ENCODE measurements at regions not wholly inside any gene's neighbourhood (a gene's known extent, or its start where the extent isn't known, plus 50 kb on each side); places are given as distances from the start of the nearest gene placed in this dataset.

GRCh38 chr11:16448123-16448717, 91.9 kb upstream of the SOX6 start:
- no peak for DNase-seq (ENCODE audit: insufficient read length, low spot score)
- FAIRE-seq: no peak

GRCh38 chr11:16441461-16441860, 85.1 kb upstream of the SOX6 start:
- DNase-seq (ENCODE audit: insufficient read length, low spot score): no peak
- FAIRE-seq: no peak

DNA sequence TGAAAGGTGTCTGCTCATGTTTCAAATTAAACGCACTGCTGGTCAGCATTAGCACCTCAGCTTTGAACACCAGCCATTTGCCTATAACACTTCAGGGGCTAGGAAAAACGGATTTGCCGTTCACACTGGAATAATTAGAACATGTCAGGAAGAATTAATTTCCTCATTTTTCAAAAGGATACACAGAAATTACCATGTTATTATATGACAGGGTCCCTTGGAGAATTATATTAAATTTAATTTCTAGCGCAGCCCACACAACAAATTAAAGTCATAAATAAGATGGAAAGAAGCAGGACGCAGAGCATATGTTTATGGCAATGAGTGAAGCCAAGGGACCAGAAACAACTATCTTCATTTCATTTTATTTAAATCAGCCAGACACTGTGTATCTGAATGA, 83.8 kb upstream of the SOX6 start:
- FAIRE-seq: no peak
- DNase-seq (ENCODE audit: insufficient read length, low spot score): no peak

GRCh38 chr11:16434036-16434435, 77.7 kb upstream of the SOX6 start:
- no peak for FAIRE-seq
- DNase-seq (ENCODE audit: insufficient read length, low spot score): no peak

GRCh38 chr11:16430674-16431073, 74.3 kb upstream of the SOX6 start:
- FAIRE-seq: no peak
- DNase-seq (ENCODE audit: insufficient read length, low spot score): no peak

GRCh38 chr11:16421826-16422225, 65.5 kb upstream of the SOX6 start:
- FAIRE-seq (no peak), DNase-seq (ENCODE audit: insufficient read length, low spot score) (no peak)

DNA sequence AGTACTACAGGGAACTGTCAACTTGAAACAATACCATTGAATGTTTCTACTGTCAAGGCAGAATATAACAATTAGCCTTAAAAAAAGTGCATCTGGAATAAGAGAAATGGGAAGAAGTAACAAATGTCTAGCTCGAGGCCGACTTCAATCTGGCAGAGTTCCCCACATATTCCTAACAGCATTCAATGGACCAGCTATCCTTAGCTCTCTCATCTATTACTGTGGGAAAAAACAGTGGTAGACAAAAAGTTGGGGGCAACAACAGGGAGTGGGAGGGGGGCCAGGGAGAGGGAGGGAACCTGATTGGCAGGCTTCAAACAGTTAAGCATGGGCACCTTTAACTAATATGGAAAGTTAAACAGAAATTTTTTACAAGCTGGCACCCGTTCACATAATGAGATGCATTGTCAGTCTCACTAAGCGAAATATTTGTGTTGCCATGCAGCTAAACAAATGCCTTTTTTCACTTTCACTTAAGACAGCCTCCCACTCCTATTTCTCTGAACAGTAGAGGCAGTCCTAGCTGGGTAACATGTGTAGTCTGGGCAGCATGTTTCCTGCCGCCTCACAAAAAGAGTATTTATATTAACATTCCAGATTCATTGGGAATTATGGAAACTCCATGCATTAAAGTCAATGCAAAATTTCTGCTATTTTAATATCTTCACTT, 62.2 kb upstream of the SOX6 start:
- FAIRE-seq: no peak

GRCh38 chr11:16412525-16413172, 56.3 kb upstream of the SOX6 start:
- DNase-seq (ENCODE audit: insufficient read length, low spot score) (no peak), FAIRE-seq (no peak)

More for the DNA sequence above, 62.2 kb upstream of the SOX6 start:
- no peak for DNase-seq (ENCODE audit: insufficient read length, low spot score)

DNA sequence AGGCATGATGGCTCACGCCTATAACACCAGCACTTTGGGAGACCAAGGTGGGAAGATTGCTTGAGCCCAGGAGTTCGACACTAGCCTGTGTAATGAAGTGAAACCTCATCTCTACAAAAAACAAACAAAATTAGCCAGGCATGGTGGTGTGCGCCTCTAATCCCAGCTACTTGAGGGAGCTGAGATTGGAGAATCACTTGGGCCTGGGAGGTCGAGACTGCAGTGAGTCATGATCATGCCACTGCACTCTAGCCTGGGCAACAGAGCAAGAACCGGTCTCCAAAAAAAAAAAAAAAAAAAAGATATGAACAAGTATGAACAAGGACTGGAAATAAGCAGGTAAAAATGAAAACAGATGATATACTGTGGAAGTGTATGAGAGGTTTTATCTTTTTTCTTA, 54.1 kb upstream of the SOX6 start:
- FAIRE-seq: no peak
- DNase-seq (ENCODE audit: insufficient read length, low spot score): no peak

DNA sequence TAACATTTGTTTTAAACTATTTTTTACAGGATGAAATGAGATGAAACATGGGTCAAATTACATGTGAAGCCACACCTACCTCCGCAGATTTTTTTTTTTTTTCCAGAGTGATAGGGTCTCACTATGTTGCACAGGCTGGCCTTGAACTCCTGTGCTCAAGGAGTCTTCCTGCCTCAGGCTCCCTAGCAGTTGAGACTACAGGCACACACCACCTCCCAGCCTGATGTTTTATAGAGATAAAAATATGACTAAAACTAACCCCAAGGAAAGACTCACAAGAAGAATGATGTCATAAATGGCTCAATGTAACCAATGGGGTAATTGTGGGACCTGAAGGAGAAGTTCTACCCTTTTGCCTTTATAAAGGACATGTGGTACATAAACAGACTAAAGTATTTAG, 52.3 kb upstream of the SOX6 start:
- no peak for DNase-seq (ENCODE audit: insufficient read length, low spot score)
- no peak for FAIRE-seq

DNA sequence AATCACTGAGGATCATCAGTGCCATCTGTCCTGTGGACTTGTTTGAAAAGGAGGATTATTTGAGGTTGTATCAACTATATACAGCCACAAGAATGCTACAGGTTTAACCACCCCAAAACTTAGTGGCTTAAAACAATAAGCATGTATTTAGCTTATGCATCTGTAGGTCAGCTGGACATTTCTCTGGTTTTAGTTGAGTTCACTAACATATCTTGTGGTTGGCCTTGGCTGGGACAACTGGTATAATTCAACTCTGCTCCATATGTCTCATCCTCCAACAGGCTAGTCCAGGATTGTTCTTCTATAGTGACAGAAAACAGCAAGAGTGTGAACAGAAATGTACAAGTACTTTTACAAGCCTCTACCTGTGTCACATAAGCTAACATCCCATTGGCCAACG, 49.9 kb upstream of the SOX6 start:
- FAIRE-seq: no peak

More for the DNA sequence above, 49.9 kb upstream of the SOX6 start:
- DNase-seq (ENCODE audit: insufficient read length, low spot score): no peak

Data from HTR-8/SVneo (cell line).